Stimulated activated CD4-positive, alpha-beta T cell treated with anti-CD3 and anti-CD28 coated beads, Interleukin-12 subunit alpha, Interleukin-12 subunit beta, amount 100 ng/mL, for 24 hours (primary cell): ENCODE measurements at regions not wholly inside any gene's neighbourhood (a gene's known extent, or its start where the extent isn't known, plus 50 kb on each side); places are given as distances from the start of the nearest gene placed in this dataset.
"Not testable (repeated sequence)": the region's sequence is repeated elsewhere in the genome, so short reads cannot be mapped to it uniquely, and the experiment has no call there.

Experiments used
- DNase-seq, 2 experiments: peaks; one replicate each; pipeline ENCODE4 v3.0.0-alpha.2; 2020; ENCODE audit warnings: low read depth in 2 of 2

DNA sequence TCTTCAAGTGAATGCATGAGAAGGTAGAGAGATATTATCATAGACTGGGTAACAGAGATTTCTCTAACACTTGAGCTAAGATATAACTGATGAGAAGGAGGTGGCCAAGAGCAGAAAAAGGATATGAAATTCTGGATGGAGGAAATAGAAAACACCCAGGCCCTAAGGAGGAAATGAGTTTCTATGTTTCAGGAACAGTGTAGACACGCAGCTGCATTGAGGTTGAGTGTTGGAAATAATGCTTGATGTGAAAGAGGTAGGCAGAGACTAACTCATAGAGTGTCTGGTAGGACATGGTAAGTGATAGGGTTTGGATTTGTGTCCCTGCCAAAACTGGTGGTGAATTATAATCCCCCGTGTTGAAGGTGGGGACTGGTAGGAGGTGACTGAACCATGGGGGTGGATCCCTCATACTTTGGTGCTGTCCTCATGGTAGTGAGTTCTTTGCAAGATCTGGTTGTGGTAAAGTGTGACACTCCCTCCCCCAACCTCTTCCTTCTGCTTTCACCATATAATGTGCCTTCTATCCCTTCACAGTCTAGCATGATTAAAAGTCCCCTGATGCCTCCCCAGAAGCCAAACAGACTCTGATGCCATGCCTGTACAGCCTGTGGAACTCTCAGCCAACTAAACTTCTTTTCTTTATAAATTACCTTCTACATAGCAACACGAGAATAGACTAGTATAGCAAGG is 787.3 kb downstream of the EDEM1 start:
- no peak for DNase-seq

DNA sequence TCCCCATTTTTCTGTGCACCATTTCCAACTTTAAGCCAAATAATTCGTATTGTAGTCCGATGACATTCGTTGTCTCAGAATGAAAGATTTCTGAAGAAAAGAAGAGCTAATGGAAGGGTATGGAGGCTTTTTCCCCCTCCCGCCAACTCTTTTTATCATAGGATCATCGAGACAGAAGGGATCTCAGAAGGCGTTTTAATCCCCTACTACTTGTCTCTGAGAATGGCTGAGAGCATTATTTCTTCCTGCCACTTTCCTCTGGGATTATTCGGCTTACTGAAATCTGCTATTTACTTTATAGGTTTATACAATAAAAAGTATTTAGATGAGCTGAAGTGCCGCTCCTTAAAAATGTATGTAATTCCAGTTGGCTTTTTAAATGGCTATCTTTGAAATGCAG is 789.8 kb downstream of the EDEM1 start:
- DNase-seq = no peak

DNA sequence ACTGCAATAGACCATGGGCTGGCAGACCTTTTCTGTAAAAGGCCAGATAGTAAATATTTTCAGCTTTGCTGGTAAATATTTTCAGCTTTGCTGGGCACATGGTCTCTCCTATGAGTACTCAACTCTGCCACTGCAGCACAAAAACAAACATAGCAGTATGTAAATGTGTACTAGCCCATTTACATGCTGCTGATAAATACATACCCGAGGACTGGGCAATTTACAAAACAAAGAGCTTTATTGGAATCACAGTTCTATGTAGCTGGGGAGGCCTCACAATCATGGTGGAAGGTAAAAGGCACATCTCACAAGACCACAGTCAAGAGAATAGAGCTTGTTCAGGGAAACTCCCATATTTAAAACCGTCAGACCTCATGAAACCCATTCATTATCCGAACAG is 793.0 kb downstream of the EDEM1 start:
- no peak for DNase-seq

DNA sequence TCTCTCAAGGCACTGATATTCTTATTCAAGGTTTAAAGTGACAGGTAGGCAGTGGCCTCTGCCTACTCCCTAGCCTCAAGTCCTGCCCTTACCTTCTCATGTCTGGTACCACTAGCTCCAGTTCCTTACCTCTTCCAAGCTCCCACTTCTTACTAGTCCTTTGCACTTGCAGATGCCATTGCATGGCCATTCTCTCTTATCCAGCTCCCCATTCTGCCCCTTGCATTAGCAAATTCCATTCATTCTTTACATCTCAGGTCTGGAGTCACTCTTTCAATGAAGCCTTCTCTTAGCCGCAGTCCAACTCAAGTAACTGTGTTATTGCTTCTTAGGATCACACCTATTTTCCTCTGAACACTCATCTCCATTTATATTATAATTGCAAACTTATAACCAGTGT is 807.1 kb downstream of the EDEM1 start:
- no peak for DNase-seq

DNA sequence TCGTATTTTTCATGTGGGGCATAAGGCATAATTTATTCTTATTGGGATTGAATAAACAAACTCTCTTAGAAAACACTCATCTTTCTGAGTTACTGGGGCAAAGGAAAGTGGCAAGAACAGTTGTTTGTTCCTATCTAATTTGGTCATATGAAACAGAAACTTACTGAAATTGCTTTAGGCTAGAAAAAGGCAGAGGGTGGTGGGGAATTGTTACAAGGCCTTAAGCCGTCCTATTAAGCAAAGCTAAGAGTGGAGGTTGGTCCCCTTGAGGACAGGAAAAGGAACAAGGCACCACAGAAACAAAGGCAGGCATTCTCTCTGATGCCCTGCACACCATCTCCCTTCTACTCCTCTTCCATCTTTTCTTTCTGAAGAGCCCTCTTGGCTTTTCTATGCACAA is 830.9 kb downstream of the EDEM1 start:
- DNase-seq = no peak

DNA sequence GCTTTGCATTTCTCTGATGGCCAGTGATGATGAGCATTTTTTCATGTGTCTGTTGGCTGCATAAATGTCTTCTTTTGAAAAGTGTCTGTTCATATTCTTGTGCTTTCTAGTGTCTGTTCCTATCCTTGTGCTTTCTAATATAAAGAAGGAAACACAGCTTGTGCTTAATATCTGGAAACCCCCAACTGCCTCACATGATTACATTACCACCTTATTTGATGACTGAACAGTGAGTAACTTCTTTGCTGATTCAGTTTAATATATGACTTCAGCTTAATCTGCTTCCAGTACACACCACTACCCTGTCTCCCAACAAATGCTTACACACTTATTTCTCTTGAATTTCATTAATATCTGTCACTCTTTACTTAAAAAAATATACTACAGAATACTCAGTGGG is 835.1 kb downstream of the EDEM1 start:
- no peak for DNase-seq

DNA sequence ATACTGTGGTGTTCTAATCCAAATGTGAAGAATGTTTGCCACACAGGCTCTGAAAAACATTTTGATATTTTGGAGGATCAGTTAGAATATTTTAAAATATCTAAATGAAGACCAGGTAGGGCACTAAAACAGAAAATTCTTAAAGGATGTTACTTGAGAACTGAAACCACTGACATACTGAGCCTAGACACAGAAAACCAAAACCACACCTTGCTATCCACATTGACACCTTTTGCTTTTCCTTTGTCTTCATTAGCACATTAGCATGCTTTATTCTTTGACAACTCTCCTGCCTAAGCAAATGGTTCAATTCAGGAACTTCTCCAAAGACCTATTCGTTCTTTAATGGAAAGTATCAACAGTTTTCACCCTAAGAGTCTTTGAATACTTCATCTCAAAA is 835.9 kb upstream of the GRM7 start:
- DNase-seq = no peak

DNA sequence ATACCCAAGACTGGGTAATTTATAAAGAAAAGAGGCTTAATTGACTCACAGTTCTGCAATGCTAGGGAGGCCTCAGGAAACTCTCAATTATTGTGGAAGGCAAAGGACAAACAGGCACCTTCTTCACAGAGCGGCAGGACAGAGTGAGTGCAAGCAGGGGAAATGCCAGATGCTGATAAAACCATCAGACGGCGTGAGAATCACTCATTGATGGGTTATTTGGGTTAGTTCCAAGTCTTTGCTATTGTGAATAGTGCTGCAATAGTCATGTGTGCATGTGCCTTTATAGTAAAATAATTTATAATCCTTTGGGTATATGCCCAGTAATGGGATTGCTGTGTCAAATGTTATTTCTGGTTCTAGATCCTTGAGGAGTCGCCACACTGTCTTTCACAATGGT is 830.3 kb upstream of the GRM7 start:
- DNase-seq = not testable (repeated sequence)

DNA sequence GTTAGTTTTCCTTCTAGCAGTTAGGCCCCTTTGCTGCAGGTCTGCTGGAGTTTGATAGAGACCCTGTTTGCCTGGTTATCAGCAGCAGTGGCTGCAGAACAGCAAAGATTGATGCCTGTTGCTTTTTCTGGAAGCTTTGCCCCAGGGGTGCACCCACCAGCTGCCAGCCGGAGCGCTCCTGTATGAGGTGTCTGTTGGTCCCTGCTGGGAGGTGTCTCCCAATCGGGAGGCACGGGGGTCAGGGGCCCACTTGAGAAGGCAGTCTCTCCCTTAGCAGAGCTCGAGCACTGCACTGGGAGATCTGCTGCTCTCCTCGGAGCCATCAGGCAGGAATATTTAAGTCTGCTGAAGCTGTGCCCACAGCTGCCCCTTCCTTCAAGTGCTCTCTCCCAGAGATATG is 825.3 kb upstream of the GRM7 start:
- no peak for DNase-seq

DNA sequence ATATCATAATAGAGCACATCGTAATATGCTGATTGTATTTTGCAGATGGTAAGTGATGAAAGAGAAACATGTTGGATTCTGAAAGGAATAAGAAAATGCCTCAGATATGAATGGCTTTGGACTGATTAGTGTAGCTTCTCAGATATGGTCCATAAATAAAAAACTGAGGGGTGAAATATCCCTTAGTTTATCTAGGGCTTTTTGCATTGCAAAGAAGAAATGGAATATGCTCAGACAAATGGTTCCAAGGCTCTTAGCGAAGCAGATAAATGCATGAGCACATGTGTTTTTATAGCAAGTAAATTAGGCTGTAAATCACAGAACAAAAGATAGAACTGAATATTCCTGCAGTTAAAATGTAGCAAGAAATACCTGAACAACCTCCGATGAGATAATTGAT is 820.9 kb upstream of the GRM7 start:
- no peak for DNase-seq

DNA sequence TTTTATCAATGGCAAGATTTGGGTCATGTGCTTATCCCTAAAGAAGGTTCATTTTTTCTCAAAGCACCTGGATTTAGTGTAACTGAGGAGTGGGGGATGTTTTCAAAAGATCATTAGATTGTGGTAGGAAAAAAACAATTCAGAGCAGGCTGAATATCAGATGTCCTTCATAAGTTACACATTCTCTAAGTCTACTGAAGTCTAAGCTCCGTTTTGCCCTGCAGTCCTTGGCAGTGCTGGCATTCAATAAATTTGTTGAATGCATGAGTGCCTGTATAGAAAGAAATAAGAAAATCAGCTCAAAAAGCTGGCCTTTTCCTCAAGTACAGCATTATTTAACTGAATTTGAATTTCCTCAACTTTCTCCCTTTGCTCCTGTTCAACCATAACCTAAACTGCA is 819.0 kb upstream of the GRM7 start:
- no peak for DNase-seq

DNA sequence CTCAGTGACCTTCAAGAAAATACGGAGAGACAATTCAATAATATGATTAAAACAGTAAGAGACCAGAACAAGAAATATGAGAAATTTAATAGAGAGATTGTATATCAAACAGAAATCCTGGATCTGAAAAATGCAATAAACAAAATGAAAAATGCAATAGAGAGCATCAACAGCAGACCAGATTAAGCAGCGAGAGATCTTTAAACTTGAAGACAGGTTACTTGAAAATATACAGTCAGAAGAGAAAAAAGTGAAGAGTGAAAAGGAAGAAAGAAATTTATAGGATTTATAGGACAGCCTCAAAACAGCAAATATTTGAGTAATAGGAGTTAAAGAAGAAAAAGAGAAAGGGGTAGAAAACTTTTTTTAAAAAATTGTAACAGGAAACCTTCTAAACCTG is 813.9 kb upstream of the GRM7 start:
- no peak for DNase-seq

DNA sequence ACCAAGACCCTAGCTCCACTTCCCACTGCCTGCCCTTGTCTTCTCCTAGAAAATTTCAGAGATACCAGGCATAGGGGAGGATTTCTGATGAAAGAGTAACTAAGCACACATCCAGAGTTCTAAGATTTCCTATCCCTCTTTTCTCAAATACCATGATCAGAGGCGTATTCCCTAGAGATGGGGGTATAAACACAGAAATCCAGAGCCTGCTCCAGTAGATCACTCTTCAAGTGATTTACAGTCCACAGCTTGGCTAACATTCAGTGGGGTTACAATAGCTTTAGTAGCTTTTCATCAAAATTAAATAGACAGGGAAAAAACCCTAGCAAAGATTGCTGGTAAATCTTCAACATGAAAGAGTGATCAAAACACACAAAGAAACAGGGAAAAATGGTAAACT is 800.7 kb upstream of the GRM7 start:
- no peak for DNase-seq

DNA sequence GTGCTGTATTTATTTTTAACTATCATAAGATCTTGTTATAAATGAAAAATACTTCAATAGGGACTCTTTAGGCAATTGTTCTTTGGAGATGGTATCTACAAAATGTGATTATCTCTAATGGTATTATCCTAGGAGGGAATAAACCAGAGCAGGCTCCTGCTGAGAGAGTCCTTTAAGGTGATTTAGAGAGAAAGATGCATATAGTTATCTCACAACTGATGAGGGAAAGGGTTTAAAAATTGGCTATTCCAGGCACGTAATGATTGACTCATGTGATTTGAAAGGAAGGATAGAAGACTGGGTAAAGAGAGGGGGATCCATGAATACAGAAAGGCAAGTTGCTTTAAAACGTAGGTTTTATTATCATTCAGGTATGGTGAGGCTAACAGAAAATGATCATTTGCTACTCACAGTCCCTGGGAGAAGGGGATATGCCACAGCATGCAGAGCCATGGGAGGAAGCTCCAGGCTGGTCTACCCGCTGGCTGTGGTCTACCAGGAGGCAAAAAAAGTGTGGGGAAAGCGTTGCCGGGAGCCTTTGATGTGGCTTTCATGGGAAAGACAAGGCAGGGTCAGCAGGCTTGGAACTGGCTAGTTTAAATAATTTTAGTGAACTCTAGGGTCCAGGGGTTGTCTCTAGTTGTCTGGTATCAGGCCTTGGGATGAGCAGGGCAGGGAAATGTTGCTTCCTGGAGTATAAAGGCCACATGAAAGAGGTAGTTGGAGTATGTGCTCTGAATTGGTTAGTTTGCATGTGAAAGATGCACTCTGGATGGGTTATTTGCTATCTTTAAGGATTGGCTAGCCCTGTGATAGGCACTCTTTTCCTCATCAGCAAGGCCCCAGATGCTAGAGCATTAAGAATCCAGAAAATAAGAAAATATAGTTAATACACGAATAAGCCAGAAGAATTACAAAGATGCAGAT is 798.4 kb upstream of the GRM7 start:
- no peak for DNase-seq

DNA sequence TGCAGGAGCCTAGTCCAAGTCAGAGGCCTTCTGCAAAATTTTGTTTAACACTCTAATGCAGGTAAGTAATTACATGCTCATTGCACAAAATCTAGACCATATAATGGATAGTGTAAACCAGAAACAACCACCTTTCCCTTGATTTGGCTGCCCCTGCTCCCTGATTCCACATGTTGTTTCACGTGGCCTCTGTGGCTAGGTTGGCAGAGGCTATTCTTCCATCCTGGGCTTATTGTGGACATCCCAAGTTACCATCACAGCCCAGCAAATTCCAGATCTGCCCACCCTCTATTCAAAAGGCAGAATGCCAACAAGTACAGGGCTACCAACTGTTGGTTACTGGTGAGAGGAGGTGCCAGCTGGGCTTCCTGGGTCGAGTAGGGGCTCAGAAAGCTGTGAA is 794.5 kb upstream of the GRM7 start:
- no peak for DNase-seq

DNA sequence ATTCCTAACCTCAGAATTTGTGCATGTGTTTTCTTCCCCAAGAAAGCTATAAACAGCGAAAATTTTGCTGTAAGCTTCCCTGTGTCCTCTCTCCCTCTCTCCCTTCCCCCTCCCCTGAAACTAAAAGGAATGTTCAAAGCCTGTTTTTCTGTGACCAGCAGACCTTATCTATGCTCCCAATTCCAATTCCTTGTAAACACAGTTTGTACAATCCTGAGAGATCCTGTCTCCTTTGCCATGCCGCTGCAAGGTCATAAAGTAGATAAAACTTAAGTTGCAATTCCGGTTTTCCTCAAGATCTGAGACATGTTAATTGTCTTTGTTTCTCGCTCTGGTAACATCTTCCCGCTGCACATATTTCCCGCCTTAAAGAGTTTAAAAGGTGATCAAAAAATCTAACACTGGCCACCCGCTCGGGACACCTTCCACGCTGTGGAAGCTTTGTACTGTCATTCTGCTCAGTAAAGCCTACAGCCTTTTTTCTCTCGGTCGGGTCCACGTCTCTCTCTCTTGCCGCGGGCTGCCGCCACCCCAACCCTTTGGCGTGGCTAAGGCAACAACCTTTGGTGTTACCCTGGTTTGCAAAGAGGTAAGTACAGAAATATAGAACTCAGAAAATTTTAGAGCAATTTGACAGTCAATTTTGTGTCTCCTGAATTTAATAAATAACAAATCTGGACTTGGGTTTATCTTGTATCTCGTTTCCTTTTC is 793.9 kb upstream of the GRM7 start:
- not testable (repeated sequence) for DNase-seq

DNA sequence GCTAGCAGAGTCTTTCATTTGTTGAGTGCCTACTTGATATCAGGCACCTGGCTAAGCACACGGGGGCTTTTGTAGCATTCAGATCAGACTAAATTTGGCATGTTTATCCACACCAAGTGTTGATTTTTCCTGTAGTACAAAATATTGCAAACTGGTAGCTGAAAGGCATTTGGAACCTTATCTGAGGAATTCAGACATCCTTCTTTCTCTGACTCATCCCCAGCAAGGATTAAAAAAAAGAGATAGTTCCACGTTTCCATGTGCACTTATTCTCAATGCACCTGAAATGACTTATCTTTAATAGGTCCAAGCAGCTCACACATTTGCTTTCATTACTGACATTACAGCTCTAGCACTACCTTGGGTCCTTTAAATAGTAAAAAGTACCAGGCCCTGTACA is 786.0 kb upstream of the GRM7 start:
- DNase-seq = no peak

DNA sequence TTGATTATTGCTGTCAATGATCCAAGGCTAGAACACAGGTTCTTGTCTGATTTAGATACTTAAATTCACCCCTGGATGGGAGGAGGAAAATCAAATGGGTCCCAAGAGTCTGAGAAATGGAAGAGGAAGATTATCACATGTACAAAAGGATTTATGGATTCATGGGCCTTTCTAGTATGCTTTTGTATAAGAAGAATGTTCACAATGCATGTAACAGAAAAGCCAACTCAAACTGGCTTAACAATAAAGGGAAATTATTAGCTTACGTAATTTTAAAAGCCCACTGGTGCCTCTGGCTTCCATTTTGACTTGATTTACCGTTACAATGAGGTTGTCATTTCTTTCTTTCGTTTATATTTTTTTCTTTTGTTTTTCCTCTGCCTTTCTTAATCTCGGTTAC is 782.5 kb upstream of the GRM7 start:
- no peak for DNase-seq

DNA sequence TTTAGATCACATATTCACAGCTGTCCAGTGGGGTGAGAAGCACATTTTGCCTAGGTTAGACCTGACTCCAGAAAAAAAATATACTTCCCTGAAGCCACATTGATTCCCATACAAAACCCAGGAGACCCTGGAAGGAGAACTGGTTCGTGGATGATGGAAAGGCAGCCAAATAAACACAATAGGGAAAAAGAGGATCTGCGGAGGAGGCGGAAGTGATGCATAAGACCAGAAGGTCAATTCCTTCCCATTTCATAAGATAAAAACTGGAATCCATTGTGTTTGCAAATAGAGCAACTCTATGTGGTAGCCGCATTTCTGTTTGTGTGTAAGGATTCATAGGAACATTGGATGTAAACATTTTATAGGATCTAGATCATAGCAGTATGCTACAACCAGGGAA is 781.9 kb upstream of the GRM7 start:
- no peak for DNase-seq

DNA sequence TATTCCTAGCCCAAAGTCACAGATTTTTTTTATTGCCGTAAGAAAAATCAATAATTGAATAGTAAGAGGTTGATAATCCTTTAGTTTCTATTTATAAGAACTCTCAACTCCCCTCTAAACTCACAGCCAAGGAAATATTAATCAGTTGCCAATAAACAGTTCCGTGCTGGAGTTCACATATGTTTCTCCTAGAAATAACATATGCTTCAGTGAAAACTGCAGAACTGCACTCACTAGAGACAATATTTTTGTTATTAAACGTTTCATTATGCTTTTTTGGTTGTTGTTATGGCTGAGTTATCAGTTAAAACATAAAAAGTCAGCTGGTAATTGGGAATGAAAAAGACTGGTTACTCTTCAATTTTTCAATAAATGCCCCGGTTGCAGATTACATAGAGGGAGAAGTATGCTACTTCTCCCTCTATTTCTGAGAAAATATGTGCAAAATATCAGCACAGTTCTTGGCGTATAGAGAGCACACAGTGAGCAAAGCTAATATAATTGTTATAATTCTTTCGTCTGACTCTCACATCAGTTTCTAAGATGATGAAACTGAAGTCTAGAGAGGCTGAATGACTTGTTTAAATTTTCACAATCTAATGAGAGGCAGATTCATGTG is 781.2 kb upstream of the GRM7 start:
- no peak for DNase-seq

DNA sequence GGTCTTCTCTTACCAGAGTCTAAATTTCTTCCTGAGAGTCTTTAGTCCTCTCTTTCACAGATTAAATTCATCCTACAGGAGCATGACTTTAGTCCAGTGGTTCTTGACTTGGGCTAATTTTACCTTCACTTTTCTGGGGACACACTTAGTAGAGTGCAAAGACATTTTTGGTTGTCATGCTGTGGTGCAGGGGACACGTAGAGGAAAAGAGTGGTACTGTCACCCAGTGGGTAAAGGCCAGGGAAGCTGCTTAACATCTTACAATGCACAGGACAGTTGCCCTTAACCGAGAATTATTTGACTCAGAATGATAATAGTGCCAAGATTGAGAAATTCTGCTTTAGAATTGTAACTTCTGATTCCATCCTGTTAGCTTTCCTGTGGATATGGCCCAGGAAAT is 772.5 kb upstream of the GRM7 start:
- DNase-seq = no peak

DNA sequence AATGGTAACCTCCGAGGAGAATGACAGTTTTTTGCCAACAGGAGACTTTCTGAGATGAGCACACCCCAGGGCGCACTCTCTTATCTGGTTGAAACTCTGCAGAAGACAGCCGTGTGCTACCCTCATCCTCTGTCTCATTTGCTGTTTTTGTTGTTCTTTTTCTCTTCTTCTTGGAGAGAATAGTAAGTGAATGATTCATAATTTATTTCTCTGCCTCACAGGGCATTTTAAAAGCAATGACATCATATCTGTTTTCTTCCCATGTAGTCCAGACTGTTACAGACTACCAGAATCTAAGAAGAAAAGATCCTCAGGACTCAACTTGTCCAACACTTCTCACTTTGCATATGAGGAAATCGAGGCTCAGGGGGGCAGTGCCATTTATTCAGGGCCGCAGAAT is 771.1 kb upstream of the GRM7 start:
- no peak for DNase-seq
